ENCODE measurements at regions not wholly inside any gene's neighbourhood (a gene's known extent, or its start where the extent isn't known, plus 50 kb on each side); places are given as distances from the start of the nearest gene placed in this dataset. TPM values are rescaled to one million over a fixed set of nuclear protein-coding genes. Genes with fewer than 3 reads are reported as not detected.

DNA sequence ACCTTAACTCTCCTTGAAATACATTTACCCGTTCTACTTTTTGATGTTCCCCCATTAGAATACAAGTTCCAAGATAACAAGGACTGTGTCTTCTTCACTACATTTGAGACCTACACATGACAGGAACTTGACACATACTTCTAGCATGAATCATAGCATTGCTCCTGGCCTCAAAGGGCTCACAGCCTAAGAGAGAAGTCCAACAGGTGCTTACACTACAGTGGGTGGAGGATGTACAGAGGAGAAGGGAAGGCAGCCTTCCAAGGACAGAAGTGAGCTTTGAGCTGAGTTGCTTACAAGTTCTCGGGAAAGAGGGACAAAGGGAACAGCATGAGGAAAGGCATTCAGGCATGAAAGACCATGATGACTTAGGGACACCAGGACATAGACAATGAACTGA is 56.9 kb upstream of the MSX2 start:
- no peaks in the 10 kb centered on the region for H3K36me3 ChIP-seq (ENCODE audit: control insufficient read depth in 2 of 2, extremely low read depth in 1 of 2, insufficient read depth in 2 of 2, low read length in 2 of 2)
- dilution Hi-C loops (cut with MboI; ENCODE audit: extremely low pct_ligation_motif_present, low sequenced_read_pairs) (no loop called here), intact Hi-C loops (cut with micrococcal nuclease) (no loop called here)

DNA sequence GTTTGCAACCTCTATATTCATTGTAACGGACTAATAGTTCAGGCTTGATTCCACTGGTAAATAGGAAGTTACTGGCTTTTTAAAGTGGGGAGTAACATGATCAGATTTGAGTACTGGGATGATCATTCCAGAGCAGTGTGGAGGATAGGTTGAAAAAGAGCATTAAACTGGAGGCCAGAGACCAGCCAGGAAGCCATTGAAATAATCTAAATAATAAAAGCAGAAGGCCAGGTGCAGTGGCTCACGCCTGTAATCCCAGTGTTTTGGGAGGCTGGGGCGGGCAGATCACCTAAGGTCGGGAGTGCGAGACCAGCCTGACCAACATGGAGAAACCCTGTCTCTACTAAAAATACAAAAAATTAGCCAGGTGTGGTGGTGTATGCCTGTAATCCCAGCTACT is 56.0 kb upstream of the MSX2 start:
- intact Hi-C loops (cut with micrococcal nuclease) = no loop called here

More for the DNA sequence above, 56.9 kb upstream of the MSX2 start:
- no peak overlapping the region for H3K27ac ChIP-seq (ENCODE audit: insufficient read depth, low read depth, low read length)
- no peaks in the 10 kb centered on the region for H4K20me1 ChIP-seq (replicated peaks; ENCODE audit: control insufficient read depth, extremely low read depth, insufficient read depth, low read length)
- no peak for TF ChIP-seq POLR2A (IDR thresholded peaks at IDR 0.05; ENCODE audit: low read depth, low read length)
- no peak for TF ChIP-seq FOS (IDR thresholded peaks at IDR 0.05; ENCODE audit: borderline replicate concordance, insufficient read depth, low read length)
- H3K9me3 ChIP-seq (replicated peaks; ENCODE audit: control insufficient read depth, insufficient read depth, low read length) = peaks cover 4% of the 10 kb centered on the region
- H3K4me2 ChIP-seq (ENCODE audit: insufficient read depth, low read length) = no peak overlapping the region
- POLR2A ChIA-PET = no interaction called here
- H3K4me3 ChIP-seq (replicated peaks in 1 of 3; ENCODE audit: insufficient read depth in 1 of 3, low read depth in 1 of 3, low read length in 3 of 3) = no peak overlapping the region
- FAIRE-seq (no peak), DNase-seq (ENCODE audit: low read depth, low spot score) (no peak)
- no peak overlapping the region for H2AFZ ChIP-seq (ENCODE audit: low read depth, low read length)
- H3K27me3 ChIP-seq (ENCODE audit: control insufficient read depth in 2 of 2, insufficient read depth in 2 of 2, low read length in 2 of 2) = no peaks in the 10 kb centered on the region
- no TSS peak for BruUV-seq (replicated peaks)
- no peaks in the 10 kb centered on the region for H3K9me1 ChIP-seq (replicated peaks; ENCODE audit: control insufficient read depth, extremely low read depth, insufficient read depth, low read length)
- H3K79me2 ChIP-seq (ENCODE audit: control insufficient read depth, insufficient read depth, low read length) = no peaks in the 10 kb centered on the region
- H3K4me1 ChIP-seq (ENCODE audit: control insufficient read depth, extremely low read depth, insufficient read depth, low read length) = no peaks in the 10 kb centered on the region
- H3K9ac ChIP-seq (replicated peaks; ENCODE audit: extremely low read depth, insufficient read depth, low read length) = no peak overlapping the region
- CTCF ChIA-PET = no interaction called here

More for the DNA sequence above, 56.0 kb upstream of the MSX2 start:
- no peaks in the 10 kb centered on the region for H3K36me3 ChIP-seq (ENCODE audit: control insufficient read depth in 2 of 2, extremely low read depth in 1 of 2, insufficient read depth in 2 of 2, low read length in 2 of 2)
- TF ChIP-seq EZH2 (IDR thresholded peaks at IDR 0.05; ENCODE audit: borderline replicate concordance, low read depth, low read length, severe bottlenecking) (no peak), MYC (IDR thresholded peaks at IDR 0.05; ENCODE audit: low read depth, low read length) (no peak), FOS (IDR thresholded peaks at IDR 0.05; ENCODE audit: borderline replicate concordance, insufficient read depth, low read length) (no peak), POLR2AphosphoS5 (IDR thresholded peaks at IDR 0.05; ENCODE audit: insufficient read depth, low read depth, low read length) (no peak), JUN (IDR thresholded peaks at IDR 0.05; ENCODE audit: borderline replicate concordance, insufficient read depth, insufficient read length, low read depth) (no peak)
- no peak overlapping the region for H3K4me3 ChIP-seq (replicated peaks in 1 of 3; ENCODE audit: insufficient read depth in 1 of 3, low read depth in 1 of 3, low read length in 3 of 3)
- FAIRE-seq (no peak), DNase-seq (ENCODE audit: low read depth, low spot score) (no peak)
- no peaks in the 10 kb centered on the region for H3K27me3 ChIP-seq (ENCODE audit: control insufficient read depth in 2 of 2, insufficient read depth in 2 of 2, low read length in 2 of 2)
- dilution Hi-C loops (cut with MboI; ENCODE audit: extremely low pct_ligation_motif_present, low sequenced_read_pairs) = no loop called here
- no peaks in the 10 kb centered on the region for H3K79me2 ChIP-seq (ENCODE audit: control insufficient read depth, insufficient read depth, low read length)
- H3K9me1 ChIP-seq (replicated peaks; ENCODE audit: control insufficient read depth, extremely low read depth, insufficient read depth, low read length) = no peaks in the 10 kb centered on the region
- no peak overlapping the region for H2AFZ ChIP-seq (ENCODE audit: low read depth, low read length)
- BruUV-seq (replicated peaks) = no TSS peak
- peaks cover 4% of the 10 kb centered on the region for H3K9me3 ChIP-seq (replicated peaks; ENCODE audit: control insufficient read depth, insufficient read depth, low read length)
- H3K4me1 ChIP-seq (ENCODE audit: control insufficient read depth, extremely low read depth, insufficient read depth, low read length) = no peaks in the 10 kb centered on the region
- H3K9ac ChIP-seq (replicated peaks; ENCODE audit: extremely low read depth, insufficient read depth, low read length) = no peak overlapping the region
- no peak overlapping the region for H3K4me2 ChIP-seq (ENCODE audit: insufficient read depth, low read length)
- H3K27ac ChIP-seq (ENCODE audit: insufficient read depth, low read depth, low read length) = no peak overlapping the region
- ChIA-PET POLR2A (no interaction called here), CTCF (no interaction called here)
- H4K20me1 ChIP-seq (replicated peaks; ENCODE audit: control insufficient read depth, extremely low read depth, insufficient read depth, low read length) = no peaks in the 10 kb centered on the region

Small RNA genes in the stretch of these regions (small RNA-seq; reads per million reads assigned to genes)
- not detected for gene HIGD1AP3 (ENCODE audit: insufficient read depth, insufficient read length, low read depth, low replicate concordance)
- gene SUMO2P6 (ENCODE audit: insufficient read depth, insufficient read length, low read depth, low replicate concordance) = not detected
